ENCODE measurements at regions not wholly inside any gene's neighbourhood (a gene's known extent, or its start where the extent isn't known, plus 50 kb on each side); places are given as distances from the start of the nearest gene placed in this dataset.

GRCh38 chr2:6526093-6526824, 339.4 kb downstream of the CMPK2 start:
- no peak for DNase-seq (ENCODE audit: low spot score)

GRCh38 chr2:6531304-6531703, 334.4 kb downstream of the CMPK2 start:
- DNase-seq (ENCODE audit: low spot score): no peak

- no peak for DNase-seq (ENCODE audit: low spot score)
Measured at GRCh38 chr2:6535572-6535971, 330.1 kb downstream of the CMPK2 start.

- DNase-seq (ENCODE audit: low spot score): no peak
Measured at GRCh38 chr2:6538607-6539006, 327.1 kb downstream of the CMPK2 start.

- DNase-seq (ENCODE audit: low spot score): no peak
Measured at GRCh38 chr2:6545336-6545735, 320.4 kb downstream of the CMPK2 start.

- DNase-seq (ENCODE audit: low spot score): no peak
Measured at GRCh38 chr2:6545795-6546194, 319.9 kb downstream of the CMPK2 start.

GRCh38 chr2:6554466-6554865, 311.2 kb downstream of the CMPK2 start:
- DNase-seq (ENCODE audit: low spot score): no peak

GRCh38 chr2:6556755-6557154, 309.0 kb downstream of the CMPK2 start:
- peak; percentile 18 for DNase-seq (ENCODE audit: low spot score)

GRCh38 chr2:6557737-6558136, 308.0 kb downstream of the CMPK2 start:
- no peak for DNase-seq (ENCODE audit: low spot score)

GRCh38 chr2:6562771-6563170, 302.9 kb downstream of the CMPK2 start:
- no peak for DNase-seq (ENCODE audit: low spot score)

GRCh38 chr2:6564326-6564725, 301.4 kb downstream of the CMPK2 start:
- DNase-seq (ENCODE audit: low spot score): no peak

- no peak for DNase-seq (ENCODE audit: low spot score)
Measured at GRCh38 chr2:6574121-6574520, 291.6 kb downstream of the CMPK2 start.

GRCh38 chr2:6576302-6576701, 289.4 kb downstream of the CMPK2 start:
- no peak for DNase-seq (ENCODE audit: low spot score)

GRCh38 chr2:6577960-6578359, 287.7 kb downstream of the CMPK2 start:
- DNase-seq (ENCODE audit: low spot score): no peak

- DNase-seq (ENCODE audit: low spot score): no peak
Measured at GRCh38 chr2:6578416-6578815, 287.3 kb downstream of the CMPK2 start.

- DNase-seq (ENCODE audit: low spot score): no peak
Measured at GRCh38 chr2:6579281-6579680, 286.4 kb downstream of the CMPK2 start.

GRCh38 chr2:6580982-6581381, 284.7 kb downstream of the CMPK2 start:
- DNase-seq (ENCODE audit: low spot score): no peak

- DNase-seq (ENCODE audit: low spot score): no peak
Measured at GRCh38 chr2:6589150-6589549, 276.6 kb downstream of the CMPK2 start.

GRCh38 chr2:6590442-6590841, 275.3 kb downstream of the CMPK2 start:
- DNase-seq (ENCODE audit: low spot score): no peak

GRCh38 chr2:6602471-6602870, 263.2 kb downstream of the CMPK2 start:
- no peak for DNase-seq (ENCODE audit: low spot score)

GRCh38 chr2:6605836-6606505, 259.7 kb downstream of the CMPK2 start:
- DNase-seq (ENCODE audit: low spot score): no peak

GRCh38 chr2:6617794-6618193, 247.9 kb downstream of the CMPK2 start:
- no peak for DNase-seq (ENCODE audit: low spot score)

GRCh38 chr2:6618201-6618600, 247.5 kb downstream of the CMPK2 start:
- no peak for DNase-seq (ENCODE audit: low spot score)

GRCh38 chr2:6623746-6624145, 242.0 kb downstream of the CMPK2 start:
- DNase-seq (ENCODE audit: low spot score): no peak

Measured in LoVo (cell line).